HEK293 (cell line): ENCODE measurements at regions not wholly inside any gene's neighbourhood (a gene's known extent, or its start where the extent isn't known, plus 50 kb on each side); places are given as distances from the start of the nearest gene placed in this dataset.

ENCODE experiments used
- CTCF ChIA-PET: fragments of 350-600 bp; formaldehyde crosslinking; extraction: SDS; loops from one replicate; lab custom pipeline; 2021; ENCODE audit warnings: antibody characterized with exemption; lab: Yijun Ruan, JAX
- POLR2A ChIA-PET: fragments of 300-600 bp; formaldehyde crosslinking; extraction: SDS; loops from one replicate; lab custom pipeline; 2020; ENCODE audit warnings: antibody characterized with exemption, inconsistent platforms; lab: Yijun Ruan, JAX
- H3K27ac ChIP-seq: fragments of 200-500 bp; sonication (Bioruptor generic); 2 replicates; pipeline ENCODE4 v1.5.1; 2014; ENCODE audit warnings: low read depth, low read length, control low read depth, inconsistent platforms; ENCODE audit errors: extremely low read depth
- H3K36me3 ChIP-seq, 2 experiments: fragments of 200-500 bp in 1 of 2; sonication (Bioruptor generic) in 1 of 2; 1 replicate in 1 of 2; 2 replicates in 1 of 2; pipeline ENCODE4 v1.5.1; 2014 to 2017; ENCODE audit warnings: inconsistent platforms in 2 of 2, low read length in 2 of 2; ENCODE audit not compliant: control insufficient read depth in 2 of 2, insufficient read depth in 1 of 2
- H3K4me1 ChIP-seq: fragments of 200-500 bp; sonication (Bioruptor generic); 2 replicates; pipeline ENCODE4 v1.5.1; 2014; ENCODE audit warnings: mild to moderate bottlenecking, low read length, inconsistent platforms; ENCODE audit not compliant: control insufficient read depth, insufficient read depth
- H3K4me3 ChIP-seq: 2 replicates; pipeline ENCODE4 v1.5.1; 2011; ENCODE audit warnings: low read depth, mild to moderate bottlenecking, control low read depth, low read length, moderate library complexity
- H3K9me3 ChIP-seq: fragments of 200-500 bp; sonication (Bioruptor generic); 2 replicates; pipeline ENCODE4 v1.5.1; 2014; ENCODE audit warnings: low read depth, low read length, inconsistent platforms; ENCODE audit not compliant: control insufficient read depth, insufficient read depth
- KLF8 ChIP-seq: fragments of 450-650 bp; formaldehyde crosslinking; IDR thresholded peaks from 2 replicates; pipeline ENCODE4 v1.5.1; 2016; ENCODE audit warnings: missing biosample characterization, missing genetic modification characterization
- PRDM4 ChIP-seq: fragments of 450-650 bp; formaldehyde crosslinking; IDR thresholded peaks from 2 replicates; pipeline ENCODE4 v1.5.1; 2017; ENCODE audit warnings: missing biosample characterization, missing genetic modification characterization
- ZBTB21 ChIP-seq: fragments of 450-650 bp; formaldehyde crosslinking; IDR thresholded peaks from 2 replicates; pipeline ENCODE4 v1.5.1; 2017; ENCODE audit warnings: missing biosample characterization, missing genetic modification characterization
- ZBTB48 ChIP-seq: fragments of 450-650 bp; formaldehyde crosslinking; IDR thresholded peaks from 2 replicates; pipeline ENCODE4 v1.5.1; 2016; ENCODE audit warnings: missing biosample characterization, missing genetic modification characterization
- ZBTB49 ChIP-seq: fragments of 450-650 bp; formaldehyde crosslinking; IDR thresholded peaks from 2 replicates; pipeline ENCODE4 v1.5.1; 2016; ENCODE audit warnings: missing biosample characterization, missing genetic modification characterization, low read depth
- ZBTB8A ChIP-seq: fragments of 450-650 bp; formaldehyde crosslinking; IDR thresholded peaks from 2 replicates; pipeline ENCODE4 v1.5.1; 2016; ENCODE audit warnings: missing biosample characterization, missing genetic modification characterization
- ZNF132 ChIP-seq: fragments of 450-650 bp; formaldehyde crosslinking; IDR thresholded peaks from 2 replicates; pipeline ENCODE4 v1.5.1; 2017; ENCODE audit warnings: missing biosample characterization, missing genetic modification characterization, borderline replicate concordance
- ZNF24 ChIP-seq: fragments of 450-650 bp; formaldehyde crosslinking; IDR thresholded peaks from 2 replicates; pipeline ENCODE4 v1.5.1; 2016; ENCODE audit warnings: missing biosample characterization, missing genetic modification characterization
- ZNF292 ChIP-seq: fragments of 450-650 bp; formaldehyde crosslinking; IDR thresholded peaks from 2 replicates; pipeline ENCODE4 v1.5.1; 2016; ENCODE audit warnings: low read depth, missing biosample characterization, missing genetic modification characterization, borderline replicate concordance
- ZNF302 ChIP-seq: fragments of 450-650 bp; formaldehyde crosslinking; IDR thresholded peaks from 2 replicates; pipeline ENCODE4 v1.5.1; 2016; ENCODE audit warnings: missing biosample characterization, missing genetic modification characterization, low read depth
- ZNF488 ChIP-seq: fragments of 450-650 bp; formaldehyde crosslinking; IDR thresholded peaks from 2 replicates; pipeline ENCODE4 v1.5.1; 2016; ENCODE audit warnings: missing biosample characterization, missing genetic modification characterization
- ZNF501 ChIP-seq: fragments of 450-650 bp; formaldehyde crosslinking; IDR thresholded peaks from 2 replicates; pipeline ENCODE4 v1.5.1; 2016; ENCODE audit warnings: missing biosample characterization, missing genetic modification characterization
- ZNF518A ChIP-seq: fragments of 450-650 bp; formaldehyde crosslinking; conservative IDR thresholded peaks from 2 replicates; pipeline ENCODE4 v1.5.1; 2016; ENCODE audit warnings: low read depth, missing biosample characterization, missing genetic modification characterization
- ZNF555 ChIP-seq: fragments of 450-650 bp; formaldehyde crosslinking; conservative IDR thresholded peaks from 2 replicates; pipeline ENCODE4 v1.5.1; 2017; ENCODE audit warnings: missing biosample characterization, mild to moderate bottlenecking, missing genetic modification characterization, inconsistent platforms
- ZNF561 ChIP-seq: fragments of 450-650 bp; IDR thresholded peaks from 2 replicates; pipeline ENCODE4 v1.5.1; 2018; ENCODE audit warnings: missing biosample characterization, missing genetic modification characterization, borderline replicate concordance
- ZNF600 ChIP-seq: fragments of 450-650 bp; formaldehyde crosslinking; IDR thresholded peaks from 2 replicates; pipeline ENCODE4 v1.5.1; 2016; ENCODE audit warnings: missing biosample characterization, missing genetic modification characterization
- ZNF623 ChIP-seq: fragments of 450-650 bp; formaldehyde crosslinking; IDR thresholded peaks from 2 replicates; pipeline ENCODE4 v1.5.1; 2016; ENCODE audit warnings: missing biosample characterization, missing genetic modification characterization
- ZNF639 ChIP-seq: fragments of 450-650 bp; formaldehyde crosslinking; IDR thresholded peaks from 2 replicates; pipeline ENCODE4 v1.5.1; 2016; ENCODE audit warnings: missing biosample characterization, missing genetic modification characterization
- ZNF677 ChIP-seq: fragments of 450-650 bp; IDR thresholded peaks from 2 replicates; pipeline ENCODE4 v1.5.0; 2018; ENCODE audit warnings: missing biosample characterization, mild to moderate bottlenecking, missing genetic modification characterization, moderate library complexity
- ZNF747 ChIP-seq: fragments of 450-650 bp; formaldehyde crosslinking; IDR thresholded peaks from 2 replicates; pipeline ENCODE4 v1.5.1; 2016; ENCODE audit warnings: missing biosample characterization, missing genetic modification characterization
- ZNF76 ChIP-seq: fragments of 450-650 bp; formaldehyde crosslinking; IDR thresholded peaks from 2 replicates; pipeline ENCODE4; 2016; ENCODE audit warnings: low read depth, missing biosample characterization, missing genetic modification characterization, borderline replicate concordance
- ZSCAN5A ChIP-seq: fragments of 450-650 bp; formaldehyde crosslinking; IDR thresholded peaks from 2 replicates; pipeline ENCODE4 v1.5.1; 2016; ENCODE audit warnings: missing biosample characterization, missing genetic modification characterization

- TF ChIP-seq ZNF488 (tag by site-specific recombination) (no peak), ZNF76 (no peak), ZBTB8A (no peak), ZNF747 (tag by site-specific recombination) (no peak)
Measured at GRCh38 chr3:74434406-74434805, 180.1 kb downstream of the CNTN3 start (continued).

- no peak overlapping the region for H3K27ac ChIP-seq
- no peaks in the 10 kb centered on the region for H3K4me1 ChIP-seq
- H3K36me3 ChIP-seq, result no peaks in the 10 kb centered on the region
- H3K9me3 ChIP-seq, result no peaks in the 10 kb centered on the region
- TF ChIP-seq ZNF518A (tag by site-specific recombination), result no peak
- TF ChIP-seq ZBTB48 (tag by site-specific recombination), result no peak
- TF ChIP-seq ZNF501 (tag by site-specific recombination), result no peak
- no peak for TF ChIP-seq ZBTB49 (tag by site-specific recombination)
- no peak for TF ChIP-seq ZNF555 (tag by site-specific recombination)
- no peak for TF ChIP-seq KLF8
- no peak for TF ChIP-seq ZNF302 (tag by site-specific recombination)
- TF ChIP-seq ZNF623 (tag by site-specific recombination), result no peak
- TF ChIP-seq ZNF292, result no peak
- TF ChIP-seq ZNF24 (tag by site-specific recombination), result no peak
- ChIA-PET POLR2A (no interaction called here), CTCF (no interaction called here)
- no peak overlapping the region for H3K4me3 ChIP-seq
Measured at GRCh38 chr3:74426571-74426970, 187.9 kb downstream of the CNTN3 start.

- CTCF ChIA-PET, result no interaction called here
- Histone ChIP-seq H3K4me3 (no peak overlapping the region), H3K27ac (no peak overlapping the region), H3K4me1 (no peaks in the 10 kb centered on the region), H3K36me3 (no peaks in the 10 kb centered on the region), H3K9me3 (no peaks in the 10 kb centered on the region)
- POLR2A ChIA-PET, result no interaction called here
- TF ChIP-seq ZSCAN5A (tag by site-specific recombination) (no peak), ZNF561 (tag by site-specific recombination) (no peak), PRDM4 (tag by site-specific recombination) (no peak), ZNF132 (tag by site-specific recombination) (no peak), ZNF639 (tag by site-specific recombination) (no peak), ZNF677 (no peak), ZBTB21 (no peak), ZNF600 (tag by site-specific recombination) (no peak)
Measured at GRCh38 chr3:74423867-74424266, 190.6 kb downstream of the CNTN3 start.
